Ovary (tissue), 3 donors: ENCODE measurements at regions not wholly inside any gene's neighbourhood (a gene's known extent, or its start where the extent isn't known, plus 50 kb on each side); places are given as distances from the start of the nearest gene placed in this dataset.

Experiments
- CTCF ChIP-seq, 3 donors: fragments of 450-650 bp in 2 of 3; fragments of 200-600 bp in 1 of 3; IDR thresholded peaks; one replicate each; pipeline versions ENCODE4 v1.5.1 to v1.8.0; 2016 to 2022; ENCODE audit warnings: antibody characterized with exemption in 3 of 3, mild to moderate bottlenecking in 1 of 3
- EP300 ChIP-seq: sonication (generic); formaldehyde crosslinking; IDR thresholded peaks from one replicate; pipeline ENCODE4 v1.6.1; 2017; ENCODE audit warnings: antibody characterized with exemption
- POLR2A ChIP-seq: fragments of 450-650 bp; IDR thresholded peaks from one replicate; pipeline ENCODE4 v1.6.1; 2017; ENCODE audit warnings: antibody characterized with exemption, mild to moderate bottlenecking, moderate library complexity
- donor health status: DM: no; HTN: no; CAD: no.

- TF ChIP-seq CTCF (IDR thresholded peaks at IDR 0.05) (no peak), POLR2A (no peak), EP300 (no peak)
Observed at GRCh38 chr3:182636646-182637045, 156.7 kb upstream of the ATP11B start.
